ENCODE measurements at regions not wholly inside any gene's neighbourhood (a gene's known extent, or its start where the extent isn't known, plus 50 kb on each side); places are given as distances from the start of the nearest gene placed in this dataset.

- TF ChIP-seq, protein P1, sequence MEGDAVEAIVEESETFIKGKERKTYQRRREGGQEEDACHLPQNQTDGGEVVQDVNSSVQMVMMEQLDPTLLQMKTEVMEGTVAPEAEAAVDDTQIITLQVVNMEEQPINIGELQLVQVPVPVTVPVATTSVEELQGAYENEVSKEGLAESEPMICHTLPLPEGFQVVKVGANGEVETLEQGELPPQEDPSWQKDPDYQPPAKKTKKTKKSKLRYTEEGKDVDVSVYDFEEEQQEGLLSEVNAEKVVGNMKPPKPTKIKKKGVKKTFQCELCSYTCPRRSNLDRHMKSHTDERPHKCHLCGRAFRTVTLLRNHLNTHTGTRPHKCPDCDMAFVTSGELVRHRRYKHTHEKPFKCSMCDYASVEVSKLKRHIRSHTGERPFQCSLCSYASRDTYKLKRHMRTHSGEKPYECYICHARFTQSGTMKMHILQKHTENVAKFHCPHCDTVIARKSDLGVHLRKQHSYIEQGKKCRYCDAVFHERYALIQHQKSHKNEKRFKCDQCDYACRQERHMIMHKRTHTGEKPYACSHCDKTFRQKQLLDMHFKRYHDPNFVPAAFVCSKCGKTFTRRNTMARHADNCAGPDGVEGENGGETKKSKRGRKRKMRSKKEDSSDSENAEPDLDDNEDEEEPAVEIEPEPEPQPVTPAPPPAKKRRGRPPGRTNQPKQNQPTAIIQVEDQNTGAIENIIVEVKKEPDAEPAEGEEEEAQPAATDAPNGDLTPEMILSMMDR (conservative IDR thresholded peaks at IDR 0.05 in 1 of 2, IDR thresholded peaks at IDR 0.05 in 1 of 2; ENCODE audit: extremely low read depth in 1 of 2, insufficient read depth in 1 of 2, low read depth in 1 of 2, low read length in 2 of 2) = no peak
- TF ChIP-seq EZH2 (IDR thresholded peaks at IDR 0.05; ENCODE audit: borderline replicate concordance, low read length) = no peak
Measured at GRCh38 chr3:43865351-43865750, 174.6 kb downstream of the ABHD5 start.

Data from mammary epithelial cell (primary cell).